Activated CD4-positive, CD25-positive, alpha-beta regulatory T cell treated with anti-CD3 and anti-CD28 coated beads, Interleukin-2, amount 50 U/mL, for 72 hours (primary cell): ENCODE measurements at regions not wholly inside any gene's neighbourhood (a gene's known extent, or its start where the extent isn't known, plus 50 kb on each side); places are given as distances from the start of the nearest gene placed in this dataset.
"Not testable (repeated sequence)": the region's sequence is repeated elsewhere in the genome, so short reads cannot be mapped to it uniquely, and the experiment has no call there.

ENCODE experiments used
- DNase-seq: peaks from one replicate; pipeline ENCODE4 v3.0.0; 2021

GRCh38 chr6:141488488-141488887 is 644.2 kb upstream of the GJE1 start:
- no peak for DNase-seq

GRCh38 chr6:141486942-141487341 is 645.8 kb upstream of the GJE1 start:
- no peak for DNase-seq

- peak; percentile 37 for DNase-seq
Measured at GRCh38 chr6:141484711-141485110, 648.0 kb upstream of the GJE1 start.

- no peak for DNase-seq
Measured at GRCh38 chr6:141483598-141484061, 649.1 kb upstream of the GJE1 start.

GRCh38 chr6:141482796-141483597 is 649.7 kb upstream of the GJE1 start:
- no peak for DNase-seq

GRCh38 chr6:141475259-141475658 is 657.5 kb upstream of the GJE1 start:
- DNase-seq, result no peak

- DNase-seq, result no peak
Measured at GRCh38 chr6:141472162-141472928, 660.4 kb upstream of the GJE1 start.

- no peak for DNase-seq
Measured at GRCh38 chr6:141470810-141471209, 661.9 kb upstream of the GJE1 start.

- DNase-seq, result no peak
Measured at GRCh38 chr6:141467881-141468280, 664.8 kb upstream of the GJE1 start.

- no peak for DNase-seq
Measured at GRCh38 chr6:141467041-141467440, 665.7 kb upstream of the GJE1 start.

- no peak for DNase-seq
Measured at GRCh38 chr6:141464896-141465295, 667.8 kb upstream of the GJE1 start.

- DNase-seq, result no peak
Measured at GRCh38 chr6:141464490-141464889, 668.2 kb upstream of the GJE1 start.

- no peak for DNase-seq
Measured at GRCh38 chr6:141463237-141463977, 669.3 kb upstream of the GJE1 start.

- no peak for DNase-seq
Measured at GRCh38 chr6:141460743-141461484, 671.8 kb upstream of the GJE1 start.

GRCh38 chr6:141460245-141460644 is 672.5 kb upstream of the GJE1 start:
- DNase-seq, result not testable (repeated sequence)

GRCh38 chr6:141457984-141458383 is 674.7 kb upstream of the GJE1 start:
- DNase-seq, result not testable (repeated sequence)

- DNase-seq, result no peak
Measured at GRCh38 chr6:141452354-141452686, 680.4 kb upstream of the GJE1 start.

- DNase-seq, result no peak
Measured at GRCh38 chr6:141451511-141452353, 681.0 kb upstream of the GJE1 start.

GRCh38 chr6:141451181-141451510 is 681.6 kb upstream of the GJE1 start:
- DNase-seq, result no peak

GRCh38 chr6:141445928-141446628 is 686.6 kb upstream of the GJE1 start:
- DNase-seq, result no peak

GRCh38 chr6:141443668-141444289 is 688.9 kb upstream of the GJE1 start:
- DNase-seq, result no peak
